Lung (tissue), 11 donors: ENCODE measurements at regions not wholly inside any gene's neighbourhood (a gene's known extent, or its start where the extent isn't known, plus 50 kb on each side); places are given as distances from the start of the nearest gene placed in this dataset.
"Not testable (repeated sequence)": the region's sequence is repeated elsewhere in the genome, so short reads cannot be mapped to it uniquely, and the experiment has no call there.

Experiments used
- ATAC-seq: fragments of 200-7000 bp; cut with Tn5 transposase; one replicate; pipeline ENCODE4 v1.9.1; 2020; ENCODE audit warnings: moderate number of reproducible peaks; ENCODE audit not compliant: insufficient read depth, low FRiP score
- DNase-seq, 3 donors: peaks; one replicate each; pipeline ENCODE4 v3.0.0-alpha.2; 2013 to 2017
- H3K27ac ChIP-seq, 2 donors: one replicate each; pipeline ENCODE4 v1.5.1; 2013; ENCODE audit warnings: mild to moderate bottlenecking in 2 of 2, moderate library complexity in 2 of 2, control low read depth in 1 of 2, inconsistent platforms in 1 of 2, low read depth in 1 of 2, low read length in 1 of 2
- H3K27me3 ChIP-seq, 3 donors: one replicate each; pipeline ENCODE4 v1.5.1; 2013; ENCODE audit warnings: low read length in 2 of 3; ENCODE audit not compliant: control insufficient read depth in 3 of 3, insufficient read depth in 3 of 3
- H3K36me3 ChIP-seq, 4 donors: one replicate each; pipeline ENCODE4 v1.5.1; 2013; ENCODE audit warnings: low read length in 4 of 4, mild to moderate bottlenecking in 1 of 4, moderate library complexity in 1 of 4; ENCODE audit not compliant: control insufficient read depth in 4 of 4, insufficient read depth in 4 of 4
- H3K4me1 ChIP-seq, 5 donors: one replicate each; pipeline ENCODE4 v1.5.1; 2013; ENCODE audit warnings: low read length in 5 of 5, mild to moderate bottlenecking in 2 of 5, moderate library complexity in 1 of 5; ENCODE audit not compliant: control insufficient read depth in 5 of 5, insufficient read depth in 5 of 5
- H3K4me3 ChIP-seq: one replicate; pipeline ENCODE4 v1.5.1; 2013; ENCODE audit warnings: mild to moderate bottlenecking, control low read depth, moderate library complexity
- H3K9ac ChIP-seq, 2 donors: one replicate each; pipeline ENCODE4 v1.5.1; 2013; ENCODE audit warnings: low read length in 2 of 2, control low read depth in 1 of 2; ENCODE audit not compliant: insufficient read depth in 1 of 2
- H3K9me3 ChIP-seq, 4 donors: one replicate each; pipeline ENCODE4 v1.5.1; 2013; ENCODE audit warnings: low read length in 3 of 4, mild to moderate bottlenecking in 1 of 4, moderate library complexity in 1 of 4; ENCODE audit not compliant: control insufficient read depth in 4 of 4, insufficient read depth in 3 of 4
- CTCF ChIP-seq: IDR thresholded peaks from 2 replicates; pipeline ENCODE4 v1.5.1; 2012; ENCODE audit warnings: mild to moderate bottlenecking; ENCODE audit errors: control extremely low read depth, extremely low read depth
- WGBS, 2 donors: extraction: QIAGEN DNeasy Blood & Tissue Kit; methylation state at CpG; one replicate each; pipeline ENCODE4 v1.1.7; 2013; 5-methylcytosine and 5-hydroxymethylcytosine counted together
- donor health status: control.
- donor health status: control.
- donor health status: Bipolar disorder and iron deficiency.
- donor health status: healthy.
- donor health status: DM: yes; HTN: yes; CAD: no.

- not testable (repeated sequence) for H3K27me3 ChIP-seq, DNase-seq, H3K9ac ChIP-seq, H3K36me3 ChIP-seq, H3K4me1 ChIP-seq, H3K27ac ChIP-seq, H3K4me3 ChIP-seq, ATAC-seq, H3K9me3 ChIP-seq
- WGBS, 2 donors: 85 to 89% methylated on average over 6 to 23 of the region's 23 CpGs
These were observed 111.2 kb upstream of the CYLC1 start for GRCh38 chrX:83749736-83750135.

- DNase-seq, H3K9me3 ChIP-seq, H3K27me3 ChIP-seq, H3K9ac ChIP-seq, ATAC-seq, H3K27ac ChIP-seq, H3K4me3 ChIP-seq, H3K4me1 ChIP-seq, H3K36me3 ChIP-seq: not testable (repeated sequence)
- 80 to 85% methylated on average over 7 to 14 of the region's 15 CpGs for WGBS, 2 donors
These were observed 110.5 kb upstream of the CYLC1 start for GRCh38 chrX:83750451-83750850.

GRCh38 chrX:83759872-83760271, 101.1 kb upstream of the CYLC1 start:
- no peaks in the 10 kb centered on the region for H3K9me3 ChIP-seq
- no peak overlapping the region for H3K4me3 ChIP-seq
- H3K27me3 ChIP-seq: no peaks in the 10 kb centered on the region
- DNase-seq: peak in 2 of 3 donors; percentile 19 to 25
- WGBS, 2 donors: 8 to 23% methylated on average over 1 of the region's 1 CpG
- no peaks in the 10 kb centered on the region for H3K36me3 ChIP-seq
- H3K9ac ChIP-seq: no peak overlapping the region
- TF ChIP-seq CTCF: no peak
- H3K4me1 ChIP-seq: no peaks in the 10 kb centered on the region
- ATAC-seq: no peak
- no peak overlapping the region for H3K27ac ChIP-seq

GRCh38 chrX:83771664-83772063, 89.3 kb upstream of the CYLC1 start:
- DNase-seq (no peak), ATAC-seq (no peak)
- Histone ChIP-seq H3K36me3 (no peaks in the 10 kb centered on the region), H3K4me3 (no peak overlapping the region), H3K9ac (no peak overlapping the region), H3K9me3 (peaks cover 0 to 3% (median 0%) of the 10 kb centered on the region in 4 donors), H3K27me3 (no peaks in the 10 kb centered on the region), H3K4me1 (no peaks in the 10 kb centered on the region), H3K27ac (no peak overlapping the region)
- 26 to 27% methylated on average over 1 of the region's 1 CpG for WGBS, 2 donors
- TF ChIP-seq CTCF: no peak
